ENCODE measurements at regions not wholly inside any gene's neighbourhood (a gene's known extent, or its start where the extent isn't known, plus 50 kb on each side); places are given as distances from the start of the nearest gene placed in this dataset.
"Not testable (repeated sequence)": the region's sequence is repeated elsewhere in the genome, so short reads cannot be mapped to it uniquely, and the experiment has no call there.

DNA sequence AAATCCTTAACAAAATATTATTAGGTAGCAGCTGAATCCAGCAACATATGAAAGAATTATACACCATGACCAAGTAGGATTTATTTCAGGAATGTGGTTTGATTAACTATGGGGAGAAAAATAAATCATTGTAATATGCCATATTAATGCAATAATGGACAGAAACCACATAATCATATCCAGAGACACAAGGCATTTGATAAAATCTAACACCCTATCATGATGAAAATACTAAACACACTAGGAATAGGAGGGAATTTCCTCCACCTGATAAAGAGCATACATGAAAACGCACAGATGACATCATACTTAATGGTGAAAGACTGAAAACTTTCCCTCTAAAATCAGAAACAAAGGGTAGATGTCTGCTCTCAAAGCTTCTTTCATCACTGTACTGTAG, 238.9 kb downstream of the PHLDA1 start:
- DNase-seq (ENCODE audit: low read depth) = no peak

DNA sequence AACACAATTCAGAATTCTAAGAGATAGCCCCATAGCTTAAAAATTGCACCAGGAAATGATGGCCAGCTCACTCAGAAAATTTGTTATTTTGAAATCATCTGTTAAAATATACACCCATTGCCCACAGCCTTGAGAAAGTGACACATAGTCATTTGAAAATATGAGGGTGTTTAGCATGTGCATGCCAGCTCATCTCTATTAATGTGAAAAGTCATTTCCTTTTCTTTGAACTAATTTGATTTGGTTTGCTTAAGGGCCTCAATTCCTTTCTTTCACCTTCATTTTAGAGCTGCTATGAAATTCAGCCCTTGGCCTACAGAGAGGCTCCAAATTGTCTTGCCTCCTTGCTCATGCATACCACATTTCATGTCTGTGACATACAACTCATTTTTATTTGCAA, 241.4 kb downstream of the PHLDA1 start:
- DNase-seq (ENCODE audit: low read depth) = no peak

DNA sequence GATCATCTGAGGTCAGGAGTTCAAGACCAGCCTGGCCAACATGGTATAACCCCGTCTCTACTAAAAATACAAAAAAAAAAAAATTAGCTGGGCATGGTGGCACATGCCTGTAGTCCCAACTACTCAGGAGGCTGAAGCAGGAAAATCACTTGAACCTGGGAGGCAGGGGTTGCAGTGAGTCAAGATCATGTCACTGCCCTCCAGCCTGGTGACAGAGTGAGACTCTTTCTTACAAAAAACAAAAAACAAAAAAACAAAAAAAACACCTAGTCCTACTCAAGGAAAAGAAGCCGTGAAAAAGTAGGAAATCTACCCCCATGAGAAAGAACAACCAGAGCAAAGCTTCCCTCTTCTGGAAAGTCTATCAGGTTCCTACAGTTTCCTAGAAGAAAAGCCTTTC, 244.4 kb downstream of the PHLDA1 start:
- not testable (repeated sequence) for DNase-seq (ENCODE audit: low read depth)

DNA sequence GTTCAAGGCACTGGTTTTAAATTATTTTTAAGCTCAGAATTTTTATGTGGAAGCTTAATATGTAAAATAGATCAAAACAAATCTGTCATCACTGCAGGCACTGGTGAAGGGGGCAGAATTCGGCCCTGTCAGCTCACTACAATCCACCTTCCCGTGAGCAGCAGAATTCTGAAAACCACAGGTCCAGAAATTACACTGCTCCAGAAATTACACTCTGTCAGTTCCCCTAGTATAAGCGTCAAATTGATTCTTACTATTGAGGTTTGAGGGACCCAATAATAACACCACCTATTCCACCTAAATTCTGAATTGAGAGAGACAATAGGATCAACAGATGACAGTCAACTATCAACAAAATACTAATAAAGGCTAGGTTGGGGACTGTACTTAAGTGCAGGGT, 245.5 kb downstream of the PHLDA1 start:
- DNase-seq (ENCODE audit: low read depth) = no peak

DNA sequence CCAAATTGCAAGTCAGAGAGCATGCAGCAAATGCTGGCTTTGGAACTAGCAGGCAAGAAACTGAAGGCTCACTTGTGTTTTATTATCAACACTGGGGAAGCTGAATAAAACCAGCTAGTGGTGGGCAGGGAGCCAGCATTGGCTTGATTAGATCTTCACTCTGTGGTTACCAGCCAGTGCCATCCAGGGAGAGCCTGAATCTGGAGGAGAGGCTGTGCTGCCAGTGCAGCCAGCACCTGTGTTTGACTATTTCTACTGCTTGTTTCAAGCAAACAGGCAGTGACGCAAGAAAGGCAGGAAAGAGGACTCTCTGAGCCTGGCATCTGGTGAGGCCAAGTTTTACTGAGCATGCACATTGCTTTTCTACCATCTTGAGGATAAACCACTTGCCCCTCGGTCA, 247.0 kb downstream of the PHLDA1 start:
- no peak for DNase-seq (ENCODE audit: low read depth)

DNA sequence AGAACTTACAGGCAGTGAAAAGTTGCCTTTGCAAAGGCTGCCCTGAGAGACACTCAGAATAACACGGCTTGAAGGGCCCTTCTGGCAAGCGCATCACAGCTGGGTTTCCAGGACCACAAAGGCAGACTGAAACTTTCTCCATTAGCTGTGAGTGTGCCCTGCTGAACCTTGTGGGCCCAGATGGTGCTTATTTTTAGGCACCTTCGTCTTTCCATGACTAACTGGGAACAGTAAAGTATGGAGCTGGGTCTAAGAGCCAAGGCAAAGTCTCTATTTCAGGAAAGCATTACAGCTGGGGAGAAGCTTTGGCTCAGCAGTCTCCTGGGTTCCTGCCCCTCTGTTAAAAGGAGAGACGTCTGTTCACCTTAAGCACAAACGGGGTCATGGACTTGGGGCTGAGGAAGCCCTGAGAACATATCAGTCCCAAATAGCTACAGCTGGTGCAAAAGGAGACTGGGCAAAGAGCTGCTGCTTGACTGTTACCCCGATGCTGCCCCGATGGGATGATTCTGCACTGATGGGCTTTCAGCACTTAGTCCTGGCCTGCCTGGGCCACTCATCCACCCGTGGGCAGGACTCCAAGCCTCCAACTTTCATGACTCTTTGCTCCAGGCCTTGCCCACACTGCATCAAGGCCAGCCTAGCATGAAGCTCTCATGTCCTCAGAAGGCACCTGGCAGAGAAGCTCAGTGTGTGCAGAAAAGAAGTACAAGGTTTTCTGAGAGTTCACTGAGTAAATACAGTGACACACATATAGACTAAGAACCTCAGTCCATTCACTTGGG, 248.3 kb downstream of the PHLDA1 start:
- no peak for DNase-seq (ENCODE audit: low read depth)

DNA sequence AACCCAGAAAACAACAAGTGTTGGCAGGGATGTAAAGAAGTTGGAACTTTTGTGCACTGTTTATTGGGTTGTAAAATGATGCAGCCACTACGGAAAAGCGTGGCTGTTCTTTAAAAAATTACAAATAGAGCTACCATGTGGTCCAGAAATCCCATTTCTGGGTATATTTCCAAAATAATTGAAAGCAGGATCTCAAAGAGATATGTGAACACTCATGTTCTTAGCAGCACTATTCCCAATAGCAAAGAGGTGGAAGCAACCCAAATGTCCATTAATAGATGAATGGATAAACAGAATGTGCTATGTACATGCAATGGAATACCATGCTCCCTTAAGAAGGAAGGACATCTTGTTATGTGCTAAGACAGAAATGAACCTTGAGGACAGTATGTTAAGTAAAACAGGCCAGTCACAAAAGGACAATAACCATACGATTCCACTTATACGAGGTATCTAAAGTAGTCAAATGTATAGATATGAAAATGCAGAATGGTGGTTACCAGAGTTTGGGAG, 249.5 kb downstream of the PHLDA1 start:
- no peak for DNase-seq (ENCODE audit: low read depth)

DNA sequence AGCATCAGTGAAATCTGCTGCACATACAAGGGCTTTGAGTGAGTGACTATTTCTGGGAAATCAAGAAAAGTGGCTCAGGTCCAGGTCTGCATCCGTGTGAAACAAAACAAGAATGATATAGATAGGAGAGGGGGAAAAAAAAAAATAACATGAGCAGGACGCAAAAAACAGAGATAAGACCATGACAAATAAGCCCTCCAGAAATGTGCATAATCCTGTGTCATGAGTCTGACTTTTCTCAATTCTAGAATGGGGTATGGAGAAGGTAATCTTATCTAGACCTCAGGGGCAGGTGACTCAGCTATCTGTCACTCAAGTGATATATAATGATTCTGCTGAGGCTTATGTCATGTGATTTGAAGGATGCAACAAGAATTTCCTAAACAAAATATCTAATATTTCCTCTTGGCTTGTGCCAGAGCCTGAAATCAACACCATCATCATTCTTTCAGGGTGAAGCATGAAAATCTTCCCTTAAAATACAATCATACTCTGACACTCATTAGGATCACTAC, 250.0 kb downstream of the PHLDA1 start:
- peak; percentile 36 for DNase-seq (ENCODE audit: low read depth)

DNA sequence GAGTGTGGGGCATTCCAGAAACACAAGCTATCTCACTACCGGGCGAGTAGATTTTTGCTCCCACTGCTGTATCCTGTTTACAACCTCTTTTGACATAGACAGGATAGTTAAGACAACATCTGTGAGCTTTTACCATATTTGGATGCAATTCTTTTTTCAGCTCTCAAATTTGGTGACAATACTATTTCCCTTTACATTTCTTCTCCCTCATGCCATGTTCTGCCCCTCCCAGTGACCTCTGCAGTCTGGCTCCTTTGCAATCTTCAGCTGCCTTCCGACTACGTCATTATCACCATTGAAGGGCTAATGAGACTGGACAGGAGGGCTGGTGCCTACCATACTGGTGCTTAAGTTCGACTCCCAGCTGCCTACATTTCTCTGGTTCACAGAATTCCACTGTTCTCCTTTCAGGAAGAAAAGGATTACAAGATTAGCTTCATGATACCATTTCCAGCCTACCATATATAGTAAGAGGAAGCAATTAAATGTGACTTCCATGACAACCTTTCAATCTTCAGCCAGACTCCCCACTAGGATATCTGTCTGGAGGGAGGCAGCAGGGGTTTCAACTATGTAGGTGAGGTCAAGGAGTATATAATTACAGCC, 251.6 kb downstream of the PHLDA1 start:
- DNase-seq (ENCODE audit: low read depth) = no peak

DNA sequence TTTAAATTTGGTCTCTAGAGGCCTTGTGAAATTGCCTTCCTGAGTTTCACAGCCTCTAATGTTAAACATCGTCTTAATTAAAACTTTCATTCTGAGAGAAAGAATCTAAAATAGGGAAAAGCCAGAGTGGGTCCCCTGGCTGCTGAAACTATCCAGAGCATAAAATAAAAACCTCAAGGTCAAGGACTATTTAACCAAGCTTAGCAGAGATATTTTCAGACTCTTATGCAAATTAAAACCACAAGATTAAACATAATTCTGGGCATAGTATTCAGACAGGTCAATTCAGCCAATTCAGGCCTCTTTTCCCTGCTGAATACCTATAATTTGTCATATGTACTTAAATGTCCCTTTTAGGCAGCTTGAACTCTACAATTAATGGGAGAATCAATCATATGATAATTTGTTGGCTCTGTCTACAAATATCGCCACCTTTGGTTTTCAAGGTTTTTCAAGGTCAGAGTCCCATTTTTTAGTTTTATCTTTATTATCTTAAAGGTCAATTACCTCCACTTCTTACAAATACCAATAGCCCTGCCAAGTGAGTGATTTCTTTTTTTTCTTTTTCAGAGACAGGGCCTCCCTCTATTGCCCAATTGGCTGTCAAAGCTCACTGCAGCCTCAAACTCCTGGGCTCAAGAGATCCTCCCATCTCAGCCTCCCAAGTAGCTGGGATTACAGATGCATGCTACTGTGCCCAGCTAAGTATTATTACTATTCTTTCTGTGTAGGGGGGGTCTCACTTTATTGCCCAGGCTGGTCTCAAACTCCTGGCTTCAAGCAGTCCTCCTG, 257.1 kb downstream of the PHLDA1 start:
- no peak for DNase-seq (ENCODE audit: low read depth)

DNA sequence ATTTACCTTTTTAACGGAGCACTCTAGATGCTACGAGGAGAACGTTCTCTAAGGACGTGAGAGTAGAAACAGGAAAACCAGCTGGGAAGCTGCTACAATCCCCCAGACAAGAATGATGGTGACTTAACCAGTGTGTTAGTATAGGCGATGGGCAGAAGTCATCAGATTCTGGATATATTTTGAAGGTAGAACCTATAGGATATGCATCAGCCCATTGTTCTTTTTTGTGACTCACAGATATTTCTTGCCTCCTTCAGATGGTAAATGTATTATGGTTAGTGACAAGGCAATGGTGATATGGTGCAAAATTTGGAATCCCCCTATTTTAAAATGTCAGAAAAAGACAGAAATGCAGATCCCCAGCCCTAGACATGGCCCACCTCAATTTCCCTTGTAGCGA, 258.2 kb downstream of the PHLDA1 start:
- DNase-seq (ENCODE audit: low read depth) = no peak

DNA sequence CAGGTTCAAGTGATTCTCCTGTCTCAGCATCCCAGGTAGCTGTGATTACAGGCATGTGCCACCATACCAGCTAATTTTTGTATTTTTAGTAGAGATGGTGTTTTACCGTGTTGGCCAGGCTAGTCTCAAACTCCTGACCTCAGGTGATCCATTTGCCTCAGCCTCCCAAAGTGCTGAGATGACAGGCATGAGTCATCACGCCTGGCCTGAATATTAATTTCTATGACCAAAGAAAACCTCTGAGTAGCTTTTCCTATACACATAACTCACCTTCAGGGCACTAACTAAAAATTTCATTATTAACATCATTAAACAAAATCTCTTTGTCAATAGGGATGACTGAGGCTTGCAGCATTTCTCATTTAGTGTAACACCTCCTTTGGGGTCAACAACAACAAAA, 259.6 kb upstream of the KRR1 start:
- DNase-seq (ENCODE audit: low read depth) = no peak

DNA sequence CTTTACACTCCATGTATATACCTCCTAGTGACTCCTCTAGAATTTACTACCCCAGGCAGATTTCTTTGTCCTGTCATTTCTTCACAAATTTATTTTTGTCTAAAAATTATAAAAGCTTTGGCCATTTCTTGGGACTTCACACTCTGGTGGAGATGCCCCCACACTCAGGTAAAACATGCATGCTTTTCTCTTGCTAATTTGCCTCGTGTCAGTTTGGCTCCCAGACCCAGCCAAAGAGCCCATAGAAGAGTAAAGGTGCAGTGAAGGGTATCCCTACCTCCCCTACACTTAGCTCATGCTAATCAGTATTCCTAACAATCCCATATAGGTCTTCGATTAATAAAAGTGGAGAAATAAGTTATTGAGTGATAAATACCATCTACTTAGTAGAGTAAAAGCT, 256.5 kb upstream of the KRR1 start:
- DNase-seq (ENCODE audit: low read depth) = no peak

DNA sequence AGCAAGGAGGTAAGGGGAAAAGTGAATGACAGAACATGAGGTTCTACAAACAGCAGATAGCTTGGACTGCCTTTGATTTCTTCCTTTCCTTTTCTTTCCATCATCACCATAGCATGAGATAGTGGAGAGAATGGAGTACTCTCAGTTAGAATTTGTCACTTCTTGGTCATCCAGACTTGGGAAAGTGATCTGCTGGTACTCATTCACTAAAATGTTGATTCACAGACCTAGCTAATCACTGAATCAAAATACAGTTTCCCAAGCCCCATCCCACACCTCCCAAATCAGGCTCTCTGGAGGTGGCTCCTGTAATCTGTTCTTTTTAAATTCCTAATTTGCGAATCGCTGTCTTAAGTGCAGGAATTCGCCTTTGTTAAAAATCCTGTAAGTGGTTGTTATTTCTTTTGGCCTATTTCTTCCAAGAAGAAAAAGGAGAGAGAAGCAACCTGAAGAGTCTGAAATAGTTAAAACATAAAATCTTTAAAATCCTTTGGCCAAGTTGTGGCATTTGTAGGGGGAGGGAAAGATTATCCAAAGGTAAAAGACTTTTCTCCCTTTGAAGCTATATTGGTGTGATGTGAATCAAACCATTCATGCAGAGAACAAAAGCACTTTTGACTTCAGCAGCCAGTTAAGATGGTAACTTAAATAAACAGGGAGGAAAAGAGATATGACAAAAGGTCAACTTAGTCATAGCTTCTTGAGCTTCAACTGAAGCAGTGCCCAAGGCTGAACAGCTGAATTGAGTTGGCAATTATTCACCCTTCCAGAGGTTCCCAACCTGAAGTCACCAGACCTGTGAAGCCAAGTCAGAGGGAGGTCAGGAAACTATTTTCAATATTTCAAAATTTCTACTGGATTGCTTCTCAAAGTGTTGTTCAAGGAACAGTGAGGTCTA, 255.1 kb upstream of the KRR1 start:
- DNase-seq (ENCODE audit: low read depth) = peak; percentile 40

DNA sequence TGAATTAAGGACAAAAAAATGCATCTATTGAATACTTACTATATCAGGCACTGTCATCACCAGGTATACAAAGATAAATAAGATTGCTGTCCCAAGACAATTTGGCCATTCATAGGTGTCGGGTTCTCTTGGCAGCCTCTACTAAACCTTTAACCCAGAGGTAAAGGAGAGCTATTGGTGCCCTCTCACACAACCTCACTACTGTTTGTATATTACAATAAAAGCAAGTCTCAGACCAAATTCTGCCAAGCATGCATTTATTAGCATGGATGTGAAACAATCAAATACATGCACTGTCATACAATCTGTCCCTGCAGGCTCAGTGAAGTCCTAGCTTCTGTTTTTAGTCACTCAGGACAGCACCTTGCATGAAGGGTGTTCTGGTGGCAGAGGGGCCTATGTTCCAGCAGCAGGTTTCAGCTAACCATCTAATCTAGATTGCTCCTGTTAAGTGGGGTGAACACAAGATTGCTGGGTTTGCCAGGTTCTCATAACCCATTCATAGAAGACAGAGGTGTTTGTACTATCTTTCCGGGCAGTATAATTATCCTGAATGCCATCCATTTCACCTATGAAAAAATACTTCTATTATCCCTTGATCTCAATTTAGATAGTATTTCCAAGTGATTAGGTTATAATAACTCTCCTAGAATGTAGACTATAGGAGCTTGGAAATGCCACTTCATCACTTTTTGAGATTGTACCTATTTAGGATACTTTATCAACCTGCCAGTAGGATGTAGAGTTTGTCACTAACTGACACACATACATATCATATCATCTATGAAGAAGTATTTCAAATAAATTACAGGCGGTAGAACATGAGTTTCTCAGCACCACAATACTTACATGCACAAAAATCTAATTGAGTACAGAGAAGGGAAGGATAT, 254.0 kb upstream of the KRR1 start:
- DNase-seq (ENCODE audit: low read depth) = no peak

DNA sequence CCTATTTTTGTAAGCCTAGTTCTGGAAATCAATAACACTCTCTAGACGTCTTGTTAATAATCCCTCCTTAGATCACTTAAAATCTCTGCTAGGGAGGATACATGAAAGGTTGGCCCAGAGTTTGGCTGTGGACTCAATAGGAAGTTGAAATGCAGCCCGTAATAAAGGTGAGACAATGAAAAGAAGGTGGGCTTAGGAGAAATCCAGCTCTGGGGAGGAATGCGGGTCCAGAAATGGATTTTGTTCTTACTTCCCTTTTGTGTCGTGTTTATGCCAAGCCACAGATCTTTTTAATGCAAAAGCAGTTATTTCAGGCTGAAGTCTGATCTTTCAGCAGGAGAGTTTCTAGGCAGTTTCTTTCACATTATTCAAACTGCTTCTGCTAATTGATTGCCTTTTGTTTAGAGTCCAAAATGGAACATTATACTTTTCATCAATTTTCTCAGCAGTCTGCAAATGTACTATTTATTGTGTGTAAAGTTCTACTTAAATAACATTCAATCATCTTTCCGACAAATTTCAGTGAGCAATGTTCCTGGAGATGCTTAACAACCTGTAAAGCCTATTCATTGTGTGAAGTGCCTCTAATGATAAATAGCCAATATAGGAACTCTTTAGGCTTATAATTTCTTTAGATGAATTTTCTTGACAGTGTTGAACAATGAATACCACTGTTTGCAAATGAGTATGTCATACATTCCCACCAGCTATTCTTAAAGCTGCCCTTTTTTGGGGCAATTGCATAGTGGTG, 252.9 kb upstream of the KRR1 start:
- DNase-seq (ENCODE audit: low read depth) = no peak

DNA sequence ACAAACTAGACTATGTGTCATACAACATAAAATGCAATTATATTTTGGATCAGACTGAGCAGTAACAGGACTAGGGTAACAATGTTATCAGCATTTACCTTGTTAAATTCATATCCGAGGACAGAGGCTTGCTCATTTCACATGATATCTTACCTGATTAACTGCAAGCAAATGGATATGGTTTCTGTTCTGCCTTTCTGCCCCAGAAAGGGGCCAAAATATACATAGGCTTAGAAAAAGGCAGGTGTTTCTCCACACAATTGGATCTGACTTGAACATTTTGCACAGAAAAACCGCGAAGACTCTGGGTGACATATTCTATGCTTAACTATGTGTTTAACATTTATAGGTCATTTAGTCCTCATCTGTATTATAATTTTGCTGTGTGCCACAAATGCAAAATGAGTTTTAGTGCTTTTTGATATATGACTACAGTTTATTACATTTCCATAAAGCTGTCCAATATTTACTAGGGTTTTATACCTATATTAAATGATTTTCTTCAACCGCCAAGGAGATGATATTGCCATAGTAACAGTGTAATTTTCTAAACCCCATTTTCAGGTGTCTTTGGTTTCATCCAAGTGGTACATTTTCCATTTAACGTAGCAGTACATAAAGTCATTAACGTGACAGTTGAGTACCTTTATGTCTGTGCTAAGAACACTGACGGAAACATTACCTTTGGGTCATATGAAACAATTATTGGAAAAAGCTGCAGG, 249.3 kb upstream of the KRR1 start:
- no peak for DNase-seq (ENCODE audit: low read depth)

DNA sequence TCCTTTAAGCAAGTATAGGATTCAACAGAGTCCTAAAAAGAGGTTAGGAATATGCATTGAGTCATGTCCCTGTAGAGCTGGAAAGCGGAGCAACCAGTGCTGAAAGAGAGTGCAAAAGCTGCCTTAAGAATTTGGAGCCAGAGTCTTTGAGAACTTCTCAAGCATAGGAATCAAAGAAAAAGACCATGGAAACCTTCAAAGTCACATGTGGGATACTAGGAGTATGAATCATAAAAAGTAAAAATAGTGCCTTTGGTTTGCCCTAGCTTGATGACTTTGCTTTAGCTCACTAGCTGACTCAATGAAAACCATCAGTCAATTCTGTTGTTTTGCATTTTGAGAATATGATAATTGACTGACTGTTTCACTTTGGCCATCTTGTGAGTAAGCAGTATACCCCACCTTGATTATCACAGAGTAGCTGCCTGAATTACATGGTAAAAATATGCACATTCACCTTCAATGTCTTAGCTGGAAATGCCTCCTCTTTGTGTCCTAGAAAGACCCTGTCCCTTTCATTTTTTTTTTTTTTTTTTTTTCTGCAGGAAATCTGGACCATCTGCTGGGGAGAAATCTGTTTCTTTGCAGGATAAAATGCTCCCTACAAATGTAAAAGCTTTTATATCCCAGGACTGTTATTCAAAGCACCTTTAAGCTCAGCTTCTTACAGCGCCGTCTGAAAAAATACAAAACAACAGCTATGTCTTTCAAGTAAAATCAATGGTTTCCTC, 248.6 kb upstream of the KRR1 start:
- no peak for DNase-seq (ENCODE audit: low read depth)

DNA sequence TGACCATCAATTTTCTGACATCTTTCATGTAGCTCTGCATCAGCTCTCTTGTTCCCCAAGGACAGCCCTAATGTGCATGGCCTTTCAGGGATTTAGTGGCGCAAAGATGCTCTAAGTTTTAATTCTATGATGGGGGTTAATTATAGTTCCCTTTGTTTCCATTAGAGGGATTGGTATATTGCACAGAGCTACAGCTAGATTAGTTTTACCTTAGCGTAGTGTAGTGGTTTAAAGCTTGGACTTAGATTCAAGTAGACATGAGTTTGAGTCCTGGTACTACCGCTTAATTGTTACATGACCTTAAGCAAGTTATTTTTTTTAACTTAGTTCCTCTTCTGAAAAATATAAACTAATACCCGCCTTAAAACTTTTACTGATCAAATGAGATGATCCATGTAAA, 247.8 kb upstream of the KRR1 start:
- no peak for DNase-seq (ENCODE audit: low read depth)

Data from non-pigmented ciliary epithelial cell (primary cell).